ENCODE measurements at regions not wholly inside any gene's neighbourhood (a gene's known extent, or its start where the extent isn't known, plus 50 kb on each side); places are given as distances from the start of the nearest gene placed in this dataset.

DNA sequence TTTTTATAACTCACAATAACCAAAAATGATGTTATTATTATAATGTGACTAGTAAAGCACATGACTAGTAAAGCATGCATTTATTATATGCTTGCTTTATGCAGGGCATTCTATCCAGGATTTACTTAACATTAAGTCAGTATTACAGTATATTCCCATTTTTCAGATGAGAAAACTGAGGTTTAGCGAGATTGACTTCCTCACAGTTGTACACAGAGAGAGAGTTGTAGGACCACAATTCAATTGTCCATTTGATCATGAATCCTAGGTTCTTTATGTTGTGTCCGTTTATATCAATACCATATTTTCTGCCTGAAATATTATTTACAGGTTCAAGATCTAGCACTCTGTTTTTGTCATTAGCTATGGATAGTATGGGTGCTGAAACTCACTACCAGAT lies 301.5 kb downstream of the PRL start:
- no peak for DNase-seq (ENCODE audit: low read depth, low spot score)

DNA sequence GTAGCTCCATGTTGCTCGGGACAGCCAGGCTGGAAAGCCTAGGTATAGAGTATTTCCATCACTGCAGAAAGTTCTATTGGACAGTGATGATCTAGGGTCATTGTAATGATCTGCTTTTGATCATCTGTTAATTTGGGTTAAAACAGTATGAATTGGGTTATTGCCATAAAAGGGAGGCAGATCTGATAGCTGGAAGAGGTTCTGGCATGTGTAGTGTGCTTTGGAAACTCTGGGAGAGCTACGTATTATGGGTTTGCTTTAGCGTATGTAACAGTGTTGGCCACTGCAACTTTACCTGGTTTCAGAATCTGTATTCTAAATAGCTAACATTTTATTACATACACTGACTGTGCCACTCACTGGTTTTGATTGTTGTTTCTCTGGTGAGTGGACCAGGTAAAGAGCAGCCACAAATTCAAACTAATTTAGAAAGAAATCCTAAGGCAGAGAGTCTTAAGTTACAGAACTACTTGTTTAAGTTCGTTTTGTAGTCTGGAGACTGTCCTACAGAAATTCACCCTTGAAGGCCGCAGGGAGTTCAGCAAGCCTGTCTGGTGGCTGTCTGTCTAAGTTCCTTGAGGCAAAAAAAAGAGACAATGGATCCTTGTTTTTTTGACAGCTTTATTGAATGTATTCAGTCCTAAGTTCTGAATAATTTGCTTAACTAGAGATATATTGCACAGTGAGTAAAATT lies 300.3 kb downstream of the PRL start:
- DNase-seq (ENCODE audit: low read depth, low spot score): no peak

DNA sequence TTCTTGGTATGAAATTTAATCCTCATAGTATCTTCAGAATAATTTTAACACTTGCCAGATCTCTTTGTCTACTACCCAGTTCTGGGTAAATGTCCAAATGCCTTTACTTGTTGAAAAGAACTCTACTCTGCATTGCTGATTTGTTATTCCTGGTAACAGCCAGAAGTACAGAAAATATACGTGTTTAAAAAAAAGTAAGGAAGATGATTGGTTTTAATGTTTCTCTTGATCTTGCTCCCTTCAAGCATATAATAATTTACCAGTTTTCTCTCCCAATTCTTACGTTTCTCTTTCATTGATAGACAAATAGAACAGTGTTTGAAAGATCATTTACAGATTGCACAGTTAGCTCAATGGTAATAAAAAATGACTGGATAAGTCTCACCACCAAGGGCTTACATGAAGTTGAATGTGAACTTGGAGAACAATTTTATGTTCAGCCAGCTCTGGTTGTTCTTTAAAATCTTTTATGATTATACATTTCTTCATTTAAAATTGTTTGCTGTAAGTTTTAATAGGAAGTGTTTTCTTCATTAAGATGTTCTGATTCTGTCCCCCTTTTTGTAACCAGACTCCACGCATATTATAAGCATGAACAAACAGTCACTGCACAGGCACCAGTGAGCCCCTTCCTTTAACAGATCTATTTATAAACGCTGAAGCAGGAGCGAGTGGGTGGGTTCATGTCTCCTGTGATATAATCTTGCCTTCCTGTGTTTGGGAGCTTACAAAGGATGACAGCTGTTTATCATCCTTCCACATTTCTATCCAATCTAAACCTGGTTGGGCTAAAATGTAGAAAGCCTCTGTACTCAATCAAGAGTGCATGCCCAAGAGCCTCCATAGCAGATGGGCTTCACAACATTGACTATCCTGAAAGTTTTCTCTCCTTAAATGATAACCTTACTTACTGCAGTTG lies 299.5 kb downstream of the PRL start:
- no peak for DNase-seq (ENCODE audit: low read depth, low spot score)

DNA sequence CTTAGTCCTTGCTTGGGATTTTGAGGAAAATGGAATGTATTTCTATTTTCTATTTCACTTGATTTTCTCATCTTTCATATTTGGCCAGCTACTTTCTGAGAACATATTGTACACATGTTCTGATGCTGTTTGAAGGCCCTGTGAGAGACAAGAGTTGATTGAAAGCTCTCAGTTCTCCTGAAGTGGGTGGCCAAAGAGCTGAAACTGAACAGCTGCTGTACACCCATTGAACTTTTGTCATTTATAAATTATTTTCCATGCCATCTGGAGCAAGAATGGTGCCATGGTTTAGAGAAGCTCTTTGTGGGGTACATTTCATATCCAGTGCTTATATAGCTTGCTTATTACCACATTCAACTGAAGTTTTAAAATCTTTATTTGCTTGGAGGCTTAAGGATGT lies 298.3 kb downstream of the PRL start:
- DNase-seq (ENCODE audit: low read depth, low spot score): no peak

DNA sequence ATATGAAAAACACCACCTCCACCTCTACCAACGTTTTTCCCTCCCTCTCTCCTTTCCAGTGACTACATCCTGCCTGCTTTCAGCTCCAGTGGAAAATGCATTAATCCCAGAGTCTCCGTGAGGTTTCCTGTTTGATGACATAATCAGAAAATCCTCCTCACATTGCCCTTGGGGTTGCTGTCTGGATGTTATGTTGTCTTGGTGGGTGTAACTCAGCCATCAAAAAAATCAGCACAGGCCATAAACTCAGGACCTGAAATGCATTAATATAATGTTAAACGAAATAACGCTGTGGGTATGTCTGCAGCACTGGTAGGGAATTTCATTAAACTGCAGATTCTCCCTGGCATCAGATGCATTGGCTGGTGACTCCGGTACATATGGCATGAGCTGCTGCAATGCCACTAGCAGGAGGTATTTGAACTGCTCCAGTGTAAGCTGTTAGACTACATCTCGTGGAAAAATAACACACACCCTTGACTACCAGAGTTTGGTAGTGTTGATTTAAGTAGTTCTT lies 297.8 kb downstream of the PRL start:
- DNase-seq (ENCODE audit: low read depth, low spot score): no peak

DNA sequence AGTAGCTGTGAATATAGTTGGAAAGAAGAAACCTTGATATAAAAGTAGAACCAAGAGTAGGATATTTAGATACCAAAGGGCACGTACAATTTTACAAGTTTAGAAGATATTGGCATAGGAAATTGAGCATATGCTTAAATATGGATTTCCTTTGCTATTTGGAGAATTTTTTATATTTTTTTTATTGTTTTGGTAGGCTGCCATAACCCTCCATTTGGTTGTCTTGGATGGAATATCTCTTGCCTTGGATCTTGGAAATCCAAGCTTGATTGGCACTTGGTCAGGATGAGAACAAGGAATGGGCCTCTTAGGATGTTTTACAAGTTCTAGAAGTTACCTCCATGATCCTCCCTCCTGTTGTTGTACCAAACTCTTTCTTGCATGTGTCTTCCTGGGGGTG lies 297.1 kb downstream of the PRL start:
- DNase-seq (ENCODE audit: low read depth, low spot score): no peak

DNA sequence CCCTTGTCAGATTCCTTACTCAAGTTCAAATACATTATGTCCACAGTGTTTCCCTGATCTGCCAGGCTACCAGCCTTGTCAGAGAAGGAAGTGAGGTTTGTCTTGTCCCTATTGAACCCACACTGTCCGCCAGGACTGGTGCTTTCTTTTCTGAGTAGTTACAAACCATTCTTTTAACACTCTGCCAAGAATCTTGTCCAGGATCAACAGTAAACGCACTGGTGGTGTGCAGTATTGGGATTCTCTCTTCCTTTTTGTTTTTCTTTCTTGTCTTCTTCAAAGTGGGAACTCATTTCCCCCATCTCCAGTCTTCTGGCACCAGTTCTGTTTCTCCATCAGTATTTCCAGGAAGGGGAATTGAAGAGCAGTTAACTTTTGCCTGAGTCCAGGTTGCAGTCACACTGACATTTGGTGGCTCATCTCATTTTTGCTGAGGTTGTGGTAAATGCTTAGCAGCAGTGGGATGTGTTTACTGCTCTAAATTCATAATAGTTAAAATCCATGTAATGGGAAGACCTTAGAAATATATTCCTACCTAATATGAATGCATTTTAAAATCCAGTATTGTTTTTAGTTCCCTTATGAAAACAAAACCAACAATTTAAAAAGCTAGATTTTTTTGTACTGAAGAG lies 295.3 kb downstream of the PRL start:
- no peak for DNase-seq (ENCODE audit: low read depth, low spot score)

DNA sequence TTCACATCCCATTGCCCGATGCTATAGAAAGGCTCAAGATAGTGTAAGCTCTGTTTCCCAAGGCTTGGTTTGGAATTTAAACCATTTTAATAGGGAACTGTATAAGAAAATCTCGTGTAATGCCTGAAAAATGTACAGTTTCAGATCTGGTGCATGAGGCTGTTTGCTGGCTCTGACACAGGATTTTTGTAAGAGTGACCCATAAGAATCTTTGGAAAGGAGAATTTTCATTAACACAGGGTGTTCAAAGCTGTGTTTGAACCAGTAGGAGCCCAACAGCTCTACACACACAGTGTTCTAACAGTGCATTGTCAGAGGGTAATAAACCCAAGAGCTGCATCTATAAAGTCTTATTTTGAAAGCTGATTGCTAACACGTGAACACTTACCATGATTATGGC lies 293.5 kb downstream of the PRL start:
- no peak for DNase-seq (ENCODE audit: low read depth, low spot score)

DNA sequence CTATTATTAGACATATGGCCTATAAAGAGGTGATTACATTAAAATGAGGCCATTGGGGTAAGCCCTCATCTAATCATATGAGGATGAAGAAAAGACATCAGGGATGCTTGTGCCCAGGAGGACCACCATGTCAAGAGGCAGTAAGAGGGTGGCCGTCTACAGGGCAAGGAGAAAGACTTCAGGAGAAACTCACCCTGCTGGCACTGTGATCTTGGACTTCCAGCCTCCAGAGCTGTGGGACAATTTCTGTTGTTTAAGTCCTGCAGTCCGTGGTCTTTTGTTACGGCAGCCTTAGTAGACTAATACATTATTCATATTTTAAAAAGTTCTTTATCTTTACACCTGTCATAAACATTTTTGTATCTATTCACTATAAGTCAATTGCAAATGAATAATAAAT lies 290.0 kb downstream of the PRL start:
- no peak for DNase-seq (ENCODE audit: low read depth, low spot score)

DNA sequence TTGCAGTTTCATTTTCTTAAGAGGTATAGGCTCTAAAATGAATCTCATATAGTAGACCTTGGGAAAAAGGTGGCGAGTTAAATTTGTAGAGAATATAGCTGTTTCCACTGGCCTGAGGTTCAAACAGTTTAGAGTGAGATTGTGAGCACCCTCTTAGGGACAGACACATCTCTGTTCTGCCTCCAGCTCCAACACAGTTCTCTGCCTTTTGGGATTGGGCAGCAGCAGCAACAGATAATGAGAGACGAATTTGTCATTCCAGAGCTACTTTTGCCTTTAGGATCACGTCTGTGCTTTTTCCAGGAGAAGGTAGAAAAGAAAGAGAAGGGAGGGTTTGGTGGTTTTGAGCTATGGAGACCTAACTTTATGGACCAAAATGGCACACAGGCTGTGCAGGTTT lies 289.4 kb downstream of the PRL start:
- no peak for DNase-seq (ENCODE audit: low read depth, low spot score)

DNA sequence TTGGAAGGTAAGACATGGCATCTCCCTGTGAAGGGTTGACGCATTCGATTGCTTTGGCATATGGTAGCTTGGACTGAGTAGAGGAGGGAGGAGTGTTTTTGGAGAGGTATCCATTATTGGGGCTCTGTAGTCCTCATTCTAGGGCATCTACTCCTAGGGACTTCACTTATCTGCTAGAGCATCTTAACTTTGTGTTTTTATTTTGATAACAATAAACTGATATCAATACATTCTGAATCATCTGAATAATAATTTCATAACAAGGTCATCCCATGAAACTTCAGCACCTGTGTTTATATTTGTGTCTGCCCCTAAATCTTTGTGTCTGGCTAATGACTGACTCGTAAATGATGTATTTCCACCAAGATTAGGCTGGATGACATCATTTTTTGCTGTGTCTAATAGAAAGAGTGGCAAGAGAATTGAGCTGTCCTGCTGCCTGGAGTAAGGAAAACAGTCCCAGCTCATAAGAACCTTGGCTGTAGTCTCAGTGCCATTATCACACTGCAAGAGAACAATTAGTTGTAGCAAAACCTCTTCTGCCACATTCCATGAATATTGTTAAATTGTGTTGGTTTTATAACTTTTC lies 288.5 kb downstream of the PRL start:
- DNase-seq (ENCODE audit: low read depth, low spot score): no peak

DNA sequence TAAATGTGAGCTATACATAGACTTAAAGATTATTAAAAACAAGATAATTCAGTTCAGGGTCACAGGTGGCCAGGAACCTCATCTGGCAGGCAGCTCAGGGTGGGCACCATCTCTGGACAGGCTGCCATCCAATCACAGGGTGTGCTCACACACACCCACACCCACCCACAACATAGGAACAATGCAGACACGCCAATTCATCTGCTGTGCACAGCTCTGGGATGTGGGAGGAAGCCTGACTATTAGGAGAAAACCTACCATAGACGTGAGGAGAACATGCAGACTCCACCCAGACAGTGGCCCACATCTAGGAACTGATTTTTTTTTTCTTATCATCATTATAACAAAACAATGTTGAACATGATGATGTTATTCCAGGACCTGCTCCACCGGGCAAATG lies 286.7 kb downstream of the PRL start:
- DNase-seq (ENCODE audit: low read depth, low spot score): no peak

DNA sequence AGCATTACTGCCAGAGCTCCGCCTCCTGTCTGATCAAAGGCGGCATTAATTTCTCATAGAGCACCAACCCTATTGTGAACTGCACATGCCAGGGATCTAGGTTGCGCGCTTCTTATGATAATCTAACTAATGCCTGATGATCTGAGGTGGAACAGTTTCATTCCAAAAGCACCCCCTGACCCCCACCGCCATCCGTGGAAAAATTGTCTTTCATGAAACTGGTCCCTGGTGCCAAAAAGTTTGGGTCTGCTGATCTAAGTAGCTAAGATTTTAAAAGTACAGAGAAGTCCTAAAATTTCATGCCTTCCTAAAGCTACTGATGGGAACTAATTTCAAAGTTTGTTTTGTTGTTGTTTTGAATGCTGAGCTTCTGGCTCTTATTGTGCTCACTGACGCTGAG lies 281.6 kb downstream of the PRL start:
- no peak for DNase-seq (ENCODE audit: low read depth, low spot score)

DNA sequence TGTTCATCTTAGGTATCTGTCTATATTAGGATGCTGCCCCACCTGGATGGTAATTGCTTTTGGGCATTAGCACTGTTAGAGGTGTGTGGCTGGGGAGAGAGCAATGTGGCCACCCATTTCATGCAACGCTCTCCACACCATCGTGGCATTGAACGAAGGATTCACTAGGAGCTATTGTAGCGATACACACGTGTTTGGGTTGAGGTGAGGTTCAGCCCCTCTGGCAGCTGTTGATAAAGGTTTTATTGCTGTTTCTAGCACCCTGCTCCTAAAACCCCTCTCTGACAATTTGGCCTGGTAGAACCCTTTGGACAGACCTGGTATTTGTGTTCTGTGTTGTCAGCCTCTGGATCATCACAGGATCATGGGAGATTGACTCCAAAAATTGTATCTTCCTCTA lies 280.9 kb downstream of the PRL start:
- no peak for DNase-seq (ENCODE audit: low read depth, low spot score)

DNA sequence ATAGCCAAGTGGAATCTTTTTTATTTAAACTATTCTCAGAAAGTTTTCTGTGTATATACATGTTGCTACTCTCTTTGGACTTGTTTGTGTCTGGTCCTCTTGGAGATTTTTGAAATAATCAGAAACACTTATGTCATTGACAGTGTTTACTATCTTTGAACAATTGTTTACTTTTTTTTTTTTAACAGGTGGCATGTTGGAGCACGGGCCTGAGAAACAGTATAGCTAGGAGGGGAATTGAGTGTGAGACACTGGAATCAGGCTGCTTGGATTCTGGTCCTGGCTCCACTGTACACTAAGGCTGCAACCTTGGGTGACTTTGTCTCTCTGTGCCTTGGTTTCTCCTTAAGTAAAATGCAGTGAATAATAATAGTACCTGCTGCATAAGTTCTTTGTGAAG lies 279.6 kb downstream of the PRL start:
- DNase-seq (ENCODE audit: low read depth, low spot score): no peak

DNA sequence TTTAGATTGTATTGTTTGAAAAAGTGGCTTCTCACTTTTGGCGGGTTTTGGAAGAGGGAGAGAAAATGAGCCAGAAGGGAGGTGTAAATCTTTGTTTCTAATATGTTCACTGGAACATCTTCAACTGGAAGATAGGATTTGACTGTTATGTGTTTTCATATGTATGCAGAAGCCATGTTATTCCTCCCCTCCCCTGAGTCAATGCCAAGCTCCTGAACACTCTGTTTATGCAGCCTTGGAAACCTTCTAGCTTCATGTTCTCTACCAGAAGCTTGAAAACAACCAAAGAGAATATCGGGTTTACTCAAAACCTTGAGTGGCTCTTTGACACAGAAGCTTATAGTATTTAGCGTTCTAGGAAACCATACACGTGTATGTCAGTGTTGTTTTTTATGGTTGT lies 279.1 kb downstream of the PRL start:
- no peak for DNase-seq (ENCODE audit: low read depth, low spot score)

DNA sequence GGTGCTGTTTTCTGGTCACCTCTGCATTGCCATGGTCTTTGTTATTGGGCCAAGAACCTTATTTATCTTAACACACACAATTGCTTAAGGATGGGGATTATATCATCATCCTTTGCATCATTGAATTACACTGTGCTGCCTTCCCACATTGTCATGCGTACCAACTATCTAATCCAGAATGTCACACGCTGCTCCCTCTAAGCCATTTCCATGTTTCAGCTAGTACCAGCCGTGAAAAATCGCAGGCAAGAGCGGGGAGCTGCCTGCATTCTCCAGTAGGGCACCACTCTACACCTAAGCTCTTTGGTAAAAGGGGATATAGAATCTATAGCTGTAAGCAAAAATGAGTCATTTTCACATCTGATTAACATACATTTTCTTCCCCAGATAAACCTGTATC lies 277.0 kb downstream of the PRL start:
- no peak for DNase-seq (ENCODE audit: low read depth, low spot score)

DNA sequence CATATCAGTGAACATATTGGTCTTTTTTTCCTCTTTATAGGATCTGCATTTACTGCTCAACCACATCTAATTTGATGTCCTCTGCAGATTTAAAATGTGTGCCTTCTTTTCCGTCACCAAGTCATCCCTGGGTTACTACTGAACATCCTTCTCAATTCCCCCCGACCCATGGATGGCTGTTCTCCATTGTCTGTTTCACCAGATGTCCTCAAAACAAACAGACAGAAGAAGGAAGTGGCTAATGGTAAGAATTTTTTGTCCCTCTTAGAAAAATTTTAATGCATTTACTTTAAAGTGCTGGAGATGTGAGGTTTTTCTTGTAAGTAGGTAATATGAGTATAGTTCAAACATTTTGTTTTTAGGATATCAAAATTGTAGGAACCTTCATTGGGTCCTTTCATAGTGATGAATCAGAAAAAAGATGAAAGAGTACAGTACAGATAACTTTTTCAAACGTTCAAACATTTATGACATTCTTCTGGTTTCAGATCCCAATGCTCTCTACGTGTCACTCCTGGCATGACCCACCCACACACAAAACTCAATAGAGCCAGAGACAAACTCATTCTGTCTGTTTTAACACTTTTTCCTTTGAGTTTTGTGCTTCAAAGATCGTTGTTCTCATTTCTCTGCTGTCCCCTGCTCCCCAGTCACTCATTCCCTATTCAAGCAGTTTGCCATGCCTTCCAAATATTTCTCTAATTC lies 276.4 kb downstream of the PRL start:
- no peak for DNase-seq (ENCODE audit: low read depth, low spot score)

DNA sequence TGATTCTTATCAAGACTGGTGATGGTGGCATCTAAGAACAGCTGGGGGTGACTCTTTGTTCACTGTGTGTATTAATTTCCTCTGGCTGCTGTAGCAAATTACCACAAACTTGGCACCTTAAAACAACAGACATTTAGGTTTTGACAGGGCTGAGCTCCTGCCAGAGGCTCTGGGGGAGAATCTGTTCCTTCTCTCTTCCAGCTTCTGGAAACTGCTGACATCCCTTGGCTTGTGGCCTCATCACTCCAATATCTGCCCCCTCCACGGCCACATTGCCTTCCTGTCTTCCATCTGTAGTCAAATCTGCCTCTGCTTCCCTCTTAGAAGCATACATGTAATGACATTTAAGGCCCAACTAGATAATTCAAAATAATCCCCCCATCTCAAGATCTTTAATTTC lies 274.9 kb downstream of the PRL start:
- DNase-seq (ENCODE audit: low read depth, low spot score): no peak

DNA sequence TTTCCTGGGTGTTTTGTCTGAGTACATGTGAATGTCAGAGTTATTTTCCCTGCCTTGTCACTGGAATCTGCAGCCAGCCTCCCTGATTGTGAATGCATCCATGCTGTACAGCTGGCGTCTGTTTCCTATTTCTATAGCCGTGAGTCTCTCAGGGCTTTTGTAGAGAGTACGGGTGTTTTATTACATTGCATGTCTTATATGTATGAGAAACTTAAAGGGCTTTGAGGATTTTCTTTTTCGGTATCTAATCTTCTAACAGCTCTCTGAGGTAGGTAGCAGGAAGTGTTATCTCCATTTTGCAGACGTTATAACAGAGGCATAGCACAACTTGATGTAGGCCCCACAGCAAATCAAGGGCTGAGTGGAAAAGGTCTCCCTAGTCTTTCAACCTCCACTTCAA lies 272.9 kb downstream of the PRL start:
- no peak for DNase-seq (ENCODE audit: low read depth, low spot score)

DNA sequence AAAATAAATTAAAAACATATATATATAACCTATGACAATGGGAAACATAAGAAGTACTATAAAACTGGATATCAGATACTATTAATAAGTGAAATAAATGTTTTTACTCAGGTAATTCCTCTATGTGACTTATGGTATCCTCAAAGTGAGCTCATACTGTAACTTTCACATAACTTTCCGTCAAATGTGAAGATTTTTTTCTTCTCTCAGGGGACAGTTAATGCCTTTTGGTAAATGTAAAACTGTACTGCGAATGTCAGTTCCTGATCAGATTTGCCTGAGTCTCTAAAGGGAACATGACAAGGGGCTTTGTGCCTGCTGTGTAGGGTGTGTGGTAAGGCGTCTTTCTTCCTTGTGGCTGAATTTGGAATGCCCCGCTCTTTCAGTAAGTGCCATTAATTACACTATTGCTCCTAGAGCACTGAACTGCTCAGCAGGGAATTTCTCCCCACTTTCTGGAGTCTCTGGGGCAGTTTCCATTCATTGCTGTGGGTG lies 271.8 kb downstream of the PRL start:
- no peak for DNase-seq (ENCODE audit: low read depth, low spot score)
